HS-27A (cell line): ENCODE measurements at regions not wholly inside any gene's neighbourhood (a gene's known extent, or its start where the extent isn't known, plus 50 kb on each side); places are given as distances from the start of the nearest gene placed in this dataset.

Experiments used
- DNase-seq: peaks from one replicate; pipeline ENCODE4 v3.0.0-alpha.2; 2012; ENCODE audit warnings: low read depth, missing footprints

- no peak for DNase-seq
These were observed 482.9 kb upstream of the AKR1E2 start for GRCh38 chr10:4343091-4343490.

- DNase-seq = no peak
These were observed 487.2 kb upstream of the AKR1E2 start for GRCh38 chr10:4338768-4339167.

GRCh38 chr10:4337563-4337962 is 488.4 kb upstream of the AKR1E2 start:
- DNase-seq = no peak

- no peak for DNase-seq
These were observed 491.1 kb upstream of the AKR1E2 start for GRCh38 chr10:4334871-4335270.

GRCh38 chr10:4334015-4334414 is 492.0 kb upstream of the AKR1E2 start:
- DNase-seq = no peak

GRCh38 chr10:4333459-4333894 is 492.5 kb upstream of the AKR1E2 start:
- DNase-seq = no peak

GRCh38 chr10:4332764-4333458 is 493.1 kb upstream of the AKR1E2 start:
- DNase-seq = no peak

- no peak for DNase-seq
These were observed 494.9 kb upstream of the AKR1E2 start for GRCh38 chr10:4331150-4331549.

GRCh38 chr10:4330636-4331035 is 495.4 kb upstream of the AKR1E2 start:
- no peak for DNase-seq

GRCh38 chr10:4329225-4329624 is 496.8 kb upstream of the AKR1E2 start:
- DNase-seq = no peak

GRCh38 chr10:4326647-4327046 is 499.4 kb upstream of the AKR1E2 start:
- DNase-seq = no peak

- no peak for DNase-seq
These were observed 506.1 kb upstream of the AKR1E2 start for GRCh38 chr10:4319870-4320367.

- no peak for DNase-seq
These were observed 509.7 kb upstream of the AKR1E2 start for GRCh38 chr10:4316161-4316810.

GRCh38 chr10:4315551-4315950 is 510.5 kb upstream of the AKR1E2 start:
- no peak for DNase-seq

- no peak for DNase-seq
These were observed 513.0 kb upstream of the AKR1E2 start for GRCh38 chr10:4313051-4313450.

- DNase-seq = no peak
These were observed 513.8 kb upstream of the AKR1E2 start for GRCh38 chr10:4312051-4312835.

GRCh38 chr10:4310172-4310571 is 515.8 kb upstream of the AKR1E2 start:
- DNase-seq = no peak

GRCh38 chr10:4307910-4308309 is 518.1 kb upstream of the AKR1E2 start:
- no peak for DNase-seq

- DNase-seq = no peak
These were observed 519.1 kb upstream of the AKR1E2 start for GRCh38 chr10:4306871-4307270.

GRCh38 chr10:4303045-4303444 is 518.0 kb upstream of the KLF6 start:
- DNase-seq = no peak

GRCh38 chr10:4301291-4302045 is 516.5 kb upstream of the KLF6 start:
- DNase-seq = no peak

GRCh38 chr10:4296161-4296560 is 511.2 kb upstream of the KLF6 start:
- DNase-seq = no peak
